Neural progenitor cell (in vitro differentiated cells): ENCODE measurements at regions not wholly inside any gene's neighbourhood (a gene's known extent, or its start where the extent isn't known, plus 50 kb on each side); places are given as distances from the start of the nearest gene placed in this dataset.
A peak's percentile ranks its signal among the peaks of the same experiment; 100 is the strongest.

Source experiments
- DNase-seq: peaks from one replicate; pipeline ENCODE4 v3.0.0-alpha.2; 2016; ENCODE audit warnings: low spot score
- H2AFZ ChIP-seq: fragments of 200-600 bp; sonication (generic); replicated peaks from 2 replicates; pipeline ENCODE4 v1.6.1; 2016; ENCODE audit warnings: antibody characterized with exemption
- H3F3A ChIP-seq: fragments of 200-600 bp; sonication (generic); 2 replicates; pipeline ENCODE4 v1.6.1; 2016; ENCODE audit warnings: antibody characterized with exemption, low read depth
- H3K27ac ChIP-seq: fragments of 200-600 bp; sonication (generic); 2 replicates; pipeline ENCODE4 v1.5.1; 2016; ENCODE audit warnings: mild to moderate bottlenecking
- H3K27me3 ChIP-seq: fragments of 200-600 bp; sonication (generic); 2 replicates; pipeline ENCODE4 v1.6.1; 2016; ENCODE audit warnings: mild to moderate bottlenecking, moderate library complexity
- H3K36me3 ChIP-seq: fragments of 200-600 bp; sonication (generic); 2 replicates; pipeline ENCODE4 v1.5.1; 2016
- H3K4me1 ChIP-seq: fragments of 200-600 bp; sonication (generic); 2 replicates; pipeline ENCODE4 v1.6.1; 2016; ENCODE audit warnings: mixed run types
- H3K4me2 ChIP-seq: fragments of 200-600 bp; sonication (generic); 2 replicates; pipeline ENCODE4 v1.6.1; 2016
- H3K4me3 ChIP-seq: fragments of 200-600 bp; sonication (generic); 2 replicates; pipeline ENCODE4 v1.5.1; 2016
- H3K79me2 ChIP-seq: fragments of 200-600 bp; sonication (generic); 2 replicates; pipeline ENCODE4 v1.6.1; 2016; ENCODE audit warnings: low read depth
- H3K9ac ChIP-seq: fragments of 200-600 bp; sonication (generic); 2 replicates; pipeline ENCODE4 v1.6.1; 2016
- H3K9me3 ChIP-seq: fragments of 200-600 bp; sonication (generic); 2 replicates; pipeline ENCODE4 v1.5.1; 2016; ENCODE audit warnings: low read depth
- H4K20me1 ChIP-seq: fragments of 200-600 bp; sonication (generic); 2 replicates; pipeline ENCODE4 v1.6.1; 2016; ENCODE audit warnings: low read depth
- H3K27ac Mint-ChIP-seq: 3 replicates; pipeline ENCODE4 v1.8.0; 2021; ENCODE audit warnings: mixed read lengths
- H3K27me3 Mint-ChIP-seq: 2 replicates; pipeline ENCODE4 v1.8.0; 2022; ENCODE audit warnings: low read depth, mild to moderate bottlenecking, inconsistent platforms, moderate library complexity, mixed read lengths; ENCODE audit not compliant: insufficient read depth
- H3K36me3 Mint-ChIP-seq: 3 replicates; pipeline ENCODE4 v1.8.0; 2021; ENCODE audit warnings: mixed read lengths
- H3K4me1 Mint-ChIP-seq: 3 replicates; pipeline ENCODE4 v1.8.0; 2021; ENCODE audit warnings: mixed read lengths
- H3K4me3 Mint-ChIP-seq: 3 replicates; pipeline ENCODE4 v1.8.0; 2021; ENCODE audit warnings: mild to moderate bottlenecking, moderate library complexity, mixed read lengths
- H3K9me3 Mint-ChIP-seq: 3 replicates; pipeline ENCODE4 v1.8.0; 2020; ENCODE audit warnings: mixed read lengths
- CTCF ChIP-seq: fragments of 200-600 bp; sonication (generic); IDR thresholded peaks from 2 replicates; pipeline ENCODE4 v1.5.1; 2017; ENCODE audit warnings: antibody characterized with exemption, mild to moderate bottlenecking
- EZH2 ChIP-seq: fragments of 200-600 bp; sonication (generic); IDR thresholded peaks from 2 replicates; pipeline ENCODE4 v1.6.1; 2017; ENCODE audit warnings: antibody characterized with exemption, mild to moderate bottlenecking, moderate library complexity
- EZH2phosphoT487 ChIP-seq: fragments of 200-600 bp; sonication (generic); IDR thresholded peaks from 2 replicates; pipeline ENCODE4 v1.6.1; 2017; ENCODE audit warnings: antibody characterized with exemption

DNA sequence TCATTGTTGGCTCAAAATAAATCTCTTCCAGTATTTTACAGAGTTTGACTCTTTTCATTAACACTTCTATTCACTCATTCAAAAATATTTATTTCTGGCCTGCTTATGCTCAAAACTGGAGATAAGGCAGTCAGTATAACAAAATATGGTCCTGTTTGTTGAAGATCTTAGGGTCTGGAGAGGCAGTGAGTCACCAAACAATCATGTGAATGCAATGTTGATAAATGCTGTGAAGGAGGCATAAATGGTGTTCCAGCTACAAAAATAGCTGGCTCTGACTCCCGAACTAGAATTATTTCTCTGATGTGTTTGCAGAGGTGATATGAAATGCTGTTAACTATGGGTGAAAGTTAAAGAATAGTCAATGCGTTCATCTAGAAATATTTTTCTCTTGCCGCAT lies 390.6 kb downstream of the AASDHPPT start:
- TF ChIP-seq EZH2phosphoT487 (no peak), CTCF (no peak), EZH2 (no peak)
- Histone ChIP-seq H3K27me3 (no peaks in the 10 kb centered on the region), H4K20me1 (no peaks in the 10 kb centered on the region), H3K36me3 (no peaks in the 10 kb centered on the region), H3K4me3 (no peak overlapping the region), H3K4me2 (peak overlapping the region; percentile 18), H3K27ac (no peak overlapping the region), H3K9me3 (no peaks in the 10 kb centered on the region), H3K4me1 (peaks cover 44% of the 10 kb centered on the region), H3F3A (peaks cover 5% of the 10 kb centered on the region), H2AFZ (no peak overlapping the region), H3K79me2 (no peaks in the 10 kb centered on the region), H3K9ac (no peak overlapping the region)
- Mint-ChIP-seq H3K9me3 (no peaks in the 10 kb centered on the region), H3K4me1 (peaks cover 26% of the 10 kb centered on the region), H3K4me3 (no peak overlapping the region), H3K27ac (no peak overlapping the region), H3K36me3 (no peaks in the 10 kb centered on the region), H3K27me3 (no peaks in the 10 kb centered on the region)
- no peak for DNase-seq

- peaks cover 21% of the 10 kb centered on the region for H3K4me1 Mint-ChIP-seq
- no peaks in the 10 kb centered on the region for H3K27me3 Mint-ChIP-seq
- Histone ChIP-seq H3K27ac (peak overlapping the region; percentile 69), H3K4me2 (peak overlapping the region; percentile 44), H2AFZ (no peak overlapping the region), H4K20me1 (no peaks in the 10 kb centered on the region), H3K4me3 (no peak overlapping the region), H3K9me3 (no peaks in the 10 kb centered on the region), H3K36me3 (no peaks in the 10 kb centered on the region), H3K9ac (no peak overlapping the region), H3F3A (peaks cover under 1% of the 10 kb centered on the region), H3K4me1 (peaks cover 40% of the 10 kb centered on the region), H3K27me3 (no peaks in the 10 kb centered on the region), H3K79me2 (no peaks in the 10 kb centered on the region)
- no peak overlapping the region for H3K27ac Mint-ChIP-seq
- no peaks in the 10 kb centered on the region for H3K36me3 Mint-ChIP-seq
- H3K4me3 Mint-ChIP-seq: no peak overlapping the region
- DNase-seq: peak; percentile 60
- TF ChIP-seq EZH2: no peak
- no peak for TF ChIP-seq CTCF
- TF ChIP-seq EZH2phosphoT487: no peak
- H3K9me3 Mint-ChIP-seq: no peaks in the 10 kb centered on the region
Measured at GRCh38 chr11:106468531-106468930, 391.1 kb downstream of the AASDHPPT start.

- DNase-seq: no peak
- peak overlapping the region; percentile 23 for H2AFZ ChIP-seq
- no peak overlapping the region for H3K27ac Mint-ChIP-seq
Measured at GRCh38 chr11:106470230-106470629, 392.8 kb downstream of the AASDHPPT start.

More at GRCh38 chr11:106470230-106470629, 392.8 kb downstream of the AASDHPPT start:
- Histone ChIP-seq H3K79me2 (no peaks in the 10 kb centered on the region), H3F3A (no peaks in the 10 kb centered on the region), H3K27ac (no peak overlapping the region), H3K9ac (no peak overlapping the region), H3K4me2 (no peak overlapping the region), H3K27me3 (no peaks in the 10 kb centered on the region), H4K20me1 (no peaks in the 10 kb centered on the region), H3K4me3 (no peak overlapping the region), H3K36me3 (no peaks in the 10 kb centered on the region), H3K4me1 (peaks cover 34% of the 10 kb centered on the region), H3K9me3 (no peaks in the 10 kb centered on the region)
- TF ChIP-seq CTCF: no peak
- H3K27me3 Mint-ChIP-seq: no peaks in the 10 kb centered on the region
- H3K36me3 Mint-ChIP-seq: no peaks in the 10 kb centered on the region
- no peak overlapping the region for H3K4me3 Mint-ChIP-seq
- no peaks in the 10 kb centered on the region for H3K9me3 Mint-ChIP-seq
- H3K4me1 Mint-ChIP-seq: peaks cover 17% of the 10 kb centered on the region
